Suppressor macrophage (primary cell): ENCODE measurements at regions not wholly inside any gene's neighbourhood (a gene's known extent, or its start where the extent isn't known, plus 50 kb on each side); places are given as distances from the start of the nearest gene placed in this dataset.

Experiments
- DNase-seq, 4 experiments: peaks; one replicate each; pipeline ENCODE4 v3.0.0-alpha.2; 2020 to 2022

GRCh38 chr5:158349987-158350386 is 491.0 kb upstream of the CLINT1 start:
- DNase-seq = no peak

DNA sequence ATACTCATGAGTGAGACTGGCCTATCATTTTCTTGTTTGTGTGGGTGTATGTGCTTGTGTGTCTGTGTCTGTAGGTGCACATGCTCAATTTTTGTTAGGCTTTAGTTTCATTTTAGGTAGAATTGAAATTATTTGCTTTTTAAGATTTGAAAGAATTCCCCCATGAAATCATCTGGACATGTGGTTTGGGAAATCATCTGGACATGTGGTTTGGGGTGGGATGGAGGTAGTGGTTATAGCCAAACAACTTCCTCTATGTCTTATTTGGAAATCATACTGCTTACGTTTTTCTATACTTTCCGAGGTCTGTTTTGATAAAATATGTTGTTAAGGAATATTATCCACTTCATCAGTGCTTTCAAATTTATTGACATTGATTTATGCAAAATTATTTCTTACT is 485.4 kb upstream of the CLINT1 start:
- DNase-seq = peak; percentile 32 to 71 (median 60)

GRCh38 chr5:158340608-158341007 is 481.7 kb upstream of the CLINT1 start:
- DNase-seq = no peak

DNA sequence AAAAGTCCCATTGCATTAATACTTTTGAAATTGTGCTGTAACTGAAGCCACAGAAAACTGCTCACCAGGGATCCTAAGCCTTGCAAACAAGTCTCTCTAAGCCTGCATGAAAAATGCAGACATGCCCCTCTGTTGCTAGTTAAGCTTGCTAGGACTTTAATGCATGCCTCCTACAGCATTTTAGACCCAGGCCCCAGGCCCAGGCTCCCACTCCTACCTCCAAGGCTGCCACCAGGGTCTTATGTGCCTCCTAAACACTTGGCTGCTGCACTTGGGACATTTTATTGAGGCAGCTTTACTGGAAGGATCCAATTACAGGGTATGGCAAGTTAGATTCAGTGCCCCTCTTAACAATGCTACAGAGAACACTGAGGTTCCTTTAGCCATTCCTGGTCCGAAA is 467.3 kb upstream of the CLINT1 start:
- no peak for DNase-seq

GRCh38 chr5:158324236-158324635 is 465.3 kb upstream of the CLINT1 start:
- DNase-seq = no peak

GRCh38 chr5:158322620-158323019 is 463.7 kb upstream of the CLINT1 start:
- no peak for DNase-seq

DNA sequence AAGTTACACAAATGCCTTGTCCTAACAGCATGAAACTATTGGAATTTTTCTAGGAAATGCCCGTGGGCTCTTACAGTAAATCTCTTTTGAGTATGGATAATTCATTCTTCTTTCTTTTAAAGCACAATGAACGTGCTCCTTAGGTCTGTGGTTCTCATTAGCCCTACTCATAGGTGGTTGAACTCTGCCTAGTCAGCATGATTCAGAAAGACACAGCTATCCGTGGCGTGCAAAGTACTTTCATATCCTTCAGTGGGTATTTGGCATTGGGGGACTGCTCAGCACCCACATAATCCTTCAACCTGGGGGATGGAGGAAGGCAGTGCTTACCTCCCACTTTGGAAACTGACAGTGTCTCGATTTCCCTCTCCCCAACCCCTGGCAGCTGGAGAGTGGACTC is 462.0 kb upstream of the CLINT1 start:
- no peak for DNase-seq

GRCh38 chr5:158320178-158320674 is 461.3 kb upstream of the CLINT1 start:
- DNase-seq = no peak

DNA sequence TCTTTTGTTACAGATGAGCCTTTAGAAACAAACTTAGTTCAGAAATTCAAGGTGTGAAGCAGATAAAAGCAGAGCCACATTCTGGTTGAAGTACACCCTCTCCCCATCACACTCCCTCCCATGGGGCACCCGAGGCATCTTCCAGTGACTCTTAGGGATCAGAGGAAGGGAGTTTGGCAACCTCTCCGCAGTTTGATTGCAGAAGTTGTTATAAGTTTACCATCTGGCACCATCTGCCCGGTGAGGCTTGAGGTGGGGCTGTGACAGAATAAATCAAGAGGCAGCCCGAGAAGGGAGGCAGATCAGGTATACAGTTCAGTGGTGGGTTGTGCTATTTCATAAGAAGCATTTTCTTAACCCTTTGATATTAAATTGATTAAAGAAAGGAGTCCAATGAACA is 458.6 kb upstream of the CLINT1 start:
- DNase-seq = no peak

GRCh38 chr5:158313733-158314464 is 455.0 kb upstream of the CLINT1 start:
- DNase-seq = no peak

DNA sequence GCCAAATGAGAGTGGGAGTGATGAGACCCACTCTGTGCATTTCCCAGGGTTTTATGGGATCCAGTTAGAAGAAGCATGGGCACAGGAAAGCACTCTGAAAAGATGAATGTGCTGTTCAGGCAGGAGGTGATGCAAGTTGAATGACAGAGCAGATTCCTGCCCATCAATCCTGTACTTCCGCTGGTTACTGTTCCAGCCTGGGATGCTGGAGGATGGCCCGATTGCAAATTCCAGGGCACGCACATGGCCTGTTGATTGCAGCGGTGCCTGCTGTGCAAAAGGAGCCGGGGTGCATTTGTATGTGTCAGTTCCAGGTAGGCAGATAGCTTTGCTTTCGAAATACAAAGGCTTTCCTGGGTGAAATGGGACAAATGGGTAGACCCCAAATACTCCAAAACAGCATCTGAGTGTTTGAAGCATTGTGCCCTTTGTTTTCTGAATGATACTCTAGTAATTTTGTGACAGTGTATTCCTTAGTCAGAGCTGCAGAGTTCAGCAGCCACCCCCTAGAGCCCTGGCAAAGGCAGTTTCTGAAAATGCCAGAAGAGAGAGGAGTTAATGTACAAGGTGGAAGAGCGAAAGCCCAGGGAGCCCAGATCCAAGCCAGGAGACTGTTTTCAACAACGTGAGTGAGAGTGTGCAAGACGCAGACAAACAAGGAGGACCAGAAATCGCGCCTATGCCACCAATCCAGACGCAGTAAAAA is 454.2 kb upstream of the CLINT1 start:
- no peak for DNase-seq

DNA sequence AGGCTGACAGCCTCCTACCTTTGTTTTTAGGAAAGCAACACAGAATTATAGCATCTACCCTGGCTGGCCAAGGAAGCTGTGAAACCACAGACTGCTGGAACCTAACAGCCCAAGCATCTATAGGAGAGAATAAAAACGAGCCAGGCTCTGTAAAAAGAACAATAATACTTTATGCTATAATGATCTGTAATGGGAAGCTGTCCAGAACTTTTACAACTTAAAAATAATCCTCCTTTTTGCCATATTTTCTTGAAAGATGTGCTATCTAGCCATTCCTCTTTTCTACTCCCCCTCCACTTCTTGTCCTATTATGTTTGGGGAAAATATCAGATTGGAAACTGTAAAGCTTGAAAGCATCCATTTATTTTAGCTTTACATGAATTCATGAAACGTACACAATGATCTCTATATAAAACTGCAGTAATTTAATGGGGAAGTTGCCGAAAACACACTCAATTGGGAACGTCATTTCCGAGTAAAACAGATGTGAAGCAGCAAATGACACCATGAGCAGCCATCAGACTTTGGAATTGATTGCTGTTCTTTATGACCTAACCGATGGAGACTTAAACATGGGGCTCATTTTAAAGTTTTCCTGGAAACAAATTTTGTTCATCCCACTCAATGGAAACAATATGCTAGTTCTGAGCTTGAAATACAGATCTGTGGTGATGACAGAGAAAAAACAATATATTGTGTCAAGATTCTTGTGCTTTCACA is 450.3 kb upstream of the CLINT1 start:
- no peak for DNase-seq

GRCh38 chr5:158308429-158309025 is 449.6 kb upstream of the CLINT1 start:
- no peak for DNase-seq

DNA sequence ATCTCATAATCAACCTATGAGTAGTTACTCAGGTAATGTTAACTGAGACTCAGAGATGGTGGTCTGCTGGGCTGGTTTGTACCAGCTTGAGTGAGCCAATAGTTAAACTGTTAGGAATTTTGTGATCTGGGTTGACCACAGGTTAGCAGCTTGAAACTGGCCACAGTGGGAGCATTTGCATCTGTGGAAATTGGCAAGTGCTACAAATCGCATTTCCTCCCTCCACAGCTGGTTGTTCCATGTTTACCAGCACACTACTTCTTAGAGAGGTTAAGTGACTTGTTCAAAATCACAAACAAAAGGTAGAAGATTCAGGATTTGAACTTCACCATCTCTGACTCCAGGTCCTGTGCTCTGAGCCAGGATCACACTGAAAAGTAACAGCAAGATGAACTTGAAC is 446.9 kb upstream of the CLINT1 start:
- no peak for DNase-seq

DNA sequence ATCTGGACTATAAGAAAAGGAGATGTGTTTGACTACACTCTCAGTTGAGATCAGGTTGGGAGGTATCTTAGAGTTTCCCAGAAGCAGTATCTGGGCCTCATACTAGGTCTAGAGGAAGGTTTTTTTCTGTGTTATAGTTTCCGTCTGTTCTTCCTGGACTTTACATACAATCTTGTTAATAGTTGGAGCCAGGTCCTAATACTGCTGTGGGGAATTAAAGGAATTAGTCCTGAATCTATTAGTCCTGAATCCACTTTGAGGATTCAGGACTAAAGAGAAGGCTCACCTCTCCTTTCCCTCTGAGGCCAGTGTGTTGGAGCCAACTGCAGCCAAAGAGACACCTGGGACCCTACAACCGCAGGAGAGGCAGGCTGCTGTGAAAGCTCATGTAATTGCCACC is 445.7 kb upstream of the CLINT1 start:
- no peak for DNase-seq

GRCh38 chr5:158303883-158304282 is 444.9 kb upstream of the CLINT1 start:
- DNase-seq = no peak

GRCh38 chr5:158303275-158303674 is 444.3 kb upstream of the CLINT1 start:
- DNase-seq = no peak

DNA sequence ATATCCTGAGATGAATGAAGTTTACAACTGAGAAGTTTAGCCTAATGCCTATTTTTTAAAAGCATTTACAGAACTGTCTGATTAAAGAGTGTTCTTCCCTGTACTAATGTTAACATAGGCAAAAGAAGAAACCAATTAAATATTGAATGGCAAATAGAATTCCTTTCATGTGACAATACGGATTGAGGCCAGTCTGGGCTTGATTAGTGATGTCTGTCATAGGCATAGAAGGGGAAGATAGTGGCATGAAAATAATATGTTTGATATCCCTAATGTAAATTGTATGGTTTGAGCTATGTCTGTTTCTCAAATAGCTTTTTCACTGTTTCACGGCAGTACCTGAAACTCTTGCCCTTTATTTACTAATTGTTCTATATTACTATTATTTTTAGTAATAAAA is 443.1 kb upstream of the CLINT1 start:
- no peak for DNase-seq

GRCh38 chr5:158301186-158301585 is 442.2 kb upstream of the CLINT1 start:
- no peak for DNase-seq

DNA sequence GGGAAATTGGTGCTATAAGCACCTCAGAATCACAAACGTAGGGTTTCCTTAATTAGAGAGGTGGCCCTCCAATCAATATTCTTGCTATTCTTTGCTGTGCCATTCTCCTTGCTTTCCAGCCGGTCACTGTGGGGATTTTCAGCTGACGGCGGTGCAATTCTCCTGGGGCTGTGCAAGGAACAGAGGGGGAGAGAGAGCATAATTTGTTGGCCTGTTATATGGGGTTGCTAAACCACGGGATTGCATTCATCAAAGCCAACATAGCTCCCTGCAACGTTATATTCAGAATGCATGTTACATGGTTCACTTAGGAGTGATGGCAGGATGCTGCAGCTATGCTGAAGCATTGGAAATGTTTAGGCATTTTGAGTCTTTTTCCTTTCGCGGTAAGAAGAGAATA is 441.3 kb upstream of the CLINT1 start:
- no peak for DNase-seq

GRCh38 chr5:158297002-158297527 is 438.1 kb upstream of the CLINT1 start:
- DNase-seq = no peak

DNA sequence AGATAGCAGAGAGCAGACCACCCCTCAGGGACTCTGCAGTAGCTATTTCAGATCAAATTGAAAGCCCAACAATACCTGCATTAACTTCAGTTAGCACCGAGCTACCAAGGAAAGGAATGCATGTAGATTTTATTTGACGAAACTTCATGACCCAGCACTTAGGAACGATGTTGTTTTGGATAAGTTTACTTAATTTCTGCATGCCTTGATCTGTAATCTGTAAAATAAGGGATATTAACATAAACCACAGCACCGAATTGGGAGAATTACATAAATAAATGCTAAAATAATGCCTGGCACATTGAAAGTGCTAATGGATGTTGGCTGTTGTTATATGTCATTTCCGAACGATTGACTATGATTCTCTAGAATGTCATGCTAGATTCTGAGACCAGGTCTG is 435.8 kb upstream of the CLINT1 start:
- DNase-seq = no peak

DNA sequence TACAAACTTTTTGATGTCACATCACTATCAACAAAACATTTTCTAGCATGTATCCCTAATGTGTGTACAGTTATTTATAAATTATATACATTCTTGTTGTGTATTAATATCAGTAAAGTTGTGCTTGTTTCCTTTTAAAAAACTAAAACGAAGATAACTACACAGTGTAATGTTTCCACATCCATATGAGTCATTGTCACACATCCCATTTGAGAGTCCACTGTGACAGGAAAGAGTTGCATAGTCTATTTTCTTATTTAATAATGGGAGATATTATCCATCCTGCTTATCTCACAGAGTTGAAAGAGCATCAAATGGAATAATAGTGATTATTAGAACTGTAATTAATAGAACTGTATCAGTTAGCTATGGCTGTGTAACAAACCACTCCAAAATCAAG is 434.0 kb upstream of the CLINT1 start:
- DNase-seq = peak in 2 of 4 experiments; percentile 46 to 55
